Neural cell (in vitro differentiated cells): ENCODE measurements at regions not wholly inside any gene's neighbourhood (a gene's known extent, or its start where the extent isn't known, plus 50 kb on each side); places are given as distances from the start of the nearest gene placed in this dataset.

Source experiments
- EP300 ChIP-seq: fragments of 450-650 bp; conservative IDR thresholded peaks from 2 replicates; pipeline ENCODE4 v1.6.1; 2014; ENCODE audit warnings: antibody characterized with exemption, mild to moderate bottlenecking, moderate library complexity; ENCODE audit not compliant: poor library complexity, severe bottlenecking
- EZH2 ChIP-seq: fragments of 200-600, 300-800 bp; shearing (Covaris generic), sonication (generic); IDR thresholded peaks from 2 replicates; pipeline ENCODE4 v1.6.1; 2014; ENCODE audit warnings: antibody characterized with exemption, low read length, borderline replicate concordance, mild to moderate bottlenecking; ENCODE audit not compliant: insufficient read depth, poor library complexity, severe bottlenecking
- SMC3 ChIP-seq: fragments of 450-650 bp; conservative IDR thresholded peaks from 2 replicates; pipeline ENCODE4 v1.6.1; 2014; ENCODE audit warnings: antibody characterized with exemption, mild to moderate bottlenecking, moderate library complexity; ENCODE audit not compliant: poor library complexity
- TF ChIP-seq, protein P1 (sequence below): fragments of 450-650 bp; IDR thresholded peaks from 2 replicates; pipeline ENCODE4 v1.5.1; 2014; ENCODE audit warnings: antibody characterized with exemption, mild to moderate bottlenecking, moderate library complexity; ENCODE audit not compliant: poor library complexity, severe bottlenecking
- TF ChIP-seq, protein P2 (sequence below): IDR thresholded peaks from 2 replicates; pipeline ENCODE4 v1.6.1; 2012; ENCODE audit warnings: borderline replicate concordance

DNA sequence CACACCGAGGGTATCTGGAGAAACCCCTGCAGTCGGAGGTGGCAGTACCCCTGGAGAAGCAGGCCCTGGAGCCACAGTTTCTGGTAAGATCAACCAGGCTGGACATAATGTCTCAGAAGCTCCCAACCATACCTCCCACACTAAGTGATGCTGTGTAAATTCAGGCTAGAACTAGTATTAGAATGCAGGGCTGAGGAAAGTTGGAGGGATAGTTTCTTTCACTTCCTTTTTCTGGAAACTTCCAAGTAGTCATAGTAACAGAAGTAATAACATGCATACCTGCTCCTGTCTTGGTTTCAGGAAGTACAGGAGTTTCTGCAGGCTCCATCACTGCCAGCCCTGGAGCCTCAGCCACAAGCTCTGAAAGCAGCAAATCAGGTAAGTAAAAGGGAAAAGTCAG lies 228.1 kb upstream of the CNTN1 start:
- TF ChIP-seq, protein P1, sequence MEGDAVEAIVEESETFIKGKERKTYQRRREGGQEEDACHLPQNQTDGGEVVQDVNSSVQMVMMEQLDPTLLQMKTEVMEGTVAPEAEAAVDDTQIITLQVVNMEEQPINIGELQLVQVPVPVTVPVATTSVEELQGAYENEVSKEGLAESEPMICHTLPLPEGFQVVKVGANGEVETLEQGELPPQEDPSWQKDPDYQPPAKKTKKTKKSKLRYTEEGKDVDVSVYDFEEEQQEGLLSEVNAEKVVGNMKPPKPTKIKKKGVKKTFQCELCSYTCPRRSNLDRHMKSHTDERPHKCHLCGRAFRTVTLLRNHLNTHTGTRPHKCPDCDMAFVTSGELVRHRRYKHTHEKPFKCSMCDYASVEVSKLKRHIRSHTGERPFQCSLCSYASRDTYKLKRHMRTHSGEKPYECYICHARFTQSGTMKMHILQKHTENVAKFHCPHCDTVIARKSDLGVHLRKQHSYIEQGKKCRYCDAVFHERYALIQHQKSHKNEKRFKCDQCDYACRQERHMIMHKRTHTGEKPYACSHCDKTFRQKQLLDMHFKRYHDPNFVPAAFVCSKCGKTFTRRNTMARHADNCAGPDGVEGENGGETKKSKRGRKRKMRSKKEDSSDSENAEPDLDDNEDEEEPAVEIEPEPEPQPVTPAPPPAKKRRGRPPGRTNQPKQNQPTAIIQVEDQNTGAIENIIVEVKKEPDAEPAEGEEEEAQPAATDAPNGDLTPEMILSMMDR = no peak
- TF ChIP-seq EP300 (no peak), EZH2 (no peak), SMC3 (no peak)
- TF ChIP-seq, protein P2, sequence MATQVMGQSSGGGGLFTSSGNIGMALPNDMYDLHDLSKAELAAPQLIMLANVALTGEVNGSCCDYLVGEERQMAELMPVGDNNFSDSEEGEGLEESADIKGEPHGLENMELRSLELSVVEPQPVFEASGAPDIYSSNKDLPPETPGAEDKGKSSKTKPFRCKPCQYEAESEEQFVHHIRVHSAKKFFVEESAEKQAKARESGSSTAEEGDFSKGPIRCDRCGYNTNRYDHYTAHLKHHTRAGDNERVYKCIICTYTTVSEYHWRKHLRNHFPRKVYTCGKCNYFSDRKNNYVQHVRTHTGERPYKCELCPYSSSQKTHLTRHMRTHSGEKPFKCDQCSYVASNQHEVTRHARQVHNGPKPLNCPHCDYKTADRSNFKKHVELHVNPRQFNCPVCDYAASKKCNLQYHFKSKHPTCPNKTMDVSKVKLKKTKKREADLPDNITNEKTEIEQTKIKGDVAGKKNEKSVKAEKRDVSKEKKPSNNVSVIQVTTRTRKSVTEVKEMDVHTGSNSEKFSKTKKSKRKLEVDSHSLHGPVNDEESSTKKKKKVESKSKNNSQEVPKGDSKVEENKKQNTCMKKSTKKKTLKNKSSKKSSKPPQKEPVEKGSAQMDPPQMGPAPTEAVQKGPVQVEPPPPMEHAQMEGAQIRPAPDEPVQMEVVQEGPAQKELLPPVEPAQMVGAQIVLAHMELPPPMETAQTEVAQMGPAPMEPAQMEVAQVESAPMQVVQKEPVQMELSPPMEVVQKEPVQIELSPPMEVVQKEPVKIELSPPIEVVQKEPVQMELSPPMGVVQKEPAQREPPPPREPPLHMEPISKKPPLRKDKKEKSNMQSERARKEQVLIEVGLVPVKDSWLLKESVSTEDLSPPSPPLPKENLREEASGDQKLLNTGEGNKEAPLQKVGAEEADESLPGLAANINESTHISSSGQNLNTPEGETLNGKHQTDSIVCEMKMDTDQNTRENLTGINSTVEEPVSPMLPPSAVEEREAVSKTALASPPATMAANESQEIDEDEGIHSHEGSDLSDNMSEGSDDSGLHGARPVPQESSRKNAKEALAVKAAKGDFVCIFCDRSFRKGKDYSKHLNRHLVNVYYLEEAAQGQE = no peak
